GM19395 (cell line): ENCODE measurements at regions not wholly inside any gene's neighbourhood (a gene's known extent, or its start where the extent isn't known, plus 50 kb on each side); places are given as distances from the start of the nearest gene placed in this dataset.
A peak's percentile ranks its signal among the peaks of the same experiment; 100 is the strongest.

Source experiments
- ATAC-seq: cut with Tn5 transposase; IDR thresholded peaks from one replicate; pipeline ENCODE4 v1.9.1; 2021; ENCODE audit warnings: mild to moderate bottlenecking, moderate library complexity; ENCODE audit not compliant: unreplicated experiment

- no peak for ATAC-seq
Measured at GRCh38 chr1:87194271-87194774, 134.4 kb upstream of the LMO4 start.

- ATAC-seq, result no peak
Measured at GRCh38 chr1:87194856-87195255, 133.8 kb upstream of the LMO4 start.

- ATAC-seq, result no peak
Measured at GRCh38 chr1:87196110-87196827, 132.4 kb upstream of the LMO4 start.

GRCh38 chr1:87197156-87197555 is 131.5 kb upstream of the LMO4 start:
- ATAC-seq, result no peak

- no peak for ATAC-seq
Measured at GRCh38 chr1:87197641-87198040, 131.0 kb upstream of the LMO4 start.

- ATAC-seq, result no peak
Measured at GRCh38 chr1:87200875-87201638, 127.6 kb upstream of the LMO4 start.

- no peak for ATAC-seq
Measured at GRCh38 chr1:87201768-87202167, 126.9 kb upstream of the LMO4 start.

- ATAC-seq, result no peak
Measured at GRCh38 chr1:87202451-87202850, 126.2 kb upstream of the LMO4 start.

GRCh38 chr1:87202922-87203655 is 125.6 kb upstream of the LMO4 start:
- ATAC-seq, result peak; percentile 96

GRCh38 chr1:87203904-87204303 is 124.8 kb upstream of the LMO4 start:
- ATAC-seq, result no peak

- ATAC-seq, result no peak
Measured at GRCh38 chr1:87204441-87204840, 124.2 kb upstream of the LMO4 start.

- ATAC-seq, result no peak
Measured at GRCh38 chr1:87204921-87205320, 123.8 kb upstream of the LMO4 start.

- no peak for ATAC-seq
Measured at GRCh38 chr1:87206044-87206831, 122.4 kb upstream of the LMO4 start.

GRCh38 chr1:87208080-87208479 is 120.6 kb upstream of the LMO4 start:
- ATAC-seq, result no peak

GRCh38 chr1:87208931-87209330 is 119.7 kb upstream of the LMO4 start:
- ATAC-seq, result no peak

GRCh38 chr1:87210151-87210550 is 118.5 kb upstream of the LMO4 start:
- ATAC-seq, result no peak

- no peak for ATAC-seq
Measured at GRCh38 chr1:87212431-87213134, 116.1 kb upstream of the LMO4 start.

- no peak for ATAC-seq
Measured at GRCh38 chr1:87213135-87213515, 115.6 kb upstream of the LMO4 start.

- ATAC-seq, result no peak
Measured at GRCh38 chr1:87215592-87215991, 113.1 kb upstream of the LMO4 start.

GRCh38 chr1:87218618-87219017 is 110.1 kb upstream of the LMO4 start:
- ATAC-seq, result no peak
